ENCODE measurements at regions not wholly inside any gene's neighbourhood (a gene's known extent, or its start where the extent isn't known, plus 50 kb on each side); places are given as distances from the start of the nearest gene placed in this dataset.

GRCh38 chr14:22263961-22264360 lies 325.1 kb downstream of the DAD1 start:
- intact Hi-C loops (cut with micrococcal nuclease; ENCODE audit: unreplicated experiment) (no loop called here), in situ Hi-C loops (cut with MboI) (no loop called here)
- H3K27me3 ChIP-seq (replicated peaks in 1 of 2; ENCODE audit: control insufficient read depth in 2 of 2, insufficient read depth in 2 of 2, low read length in 1 of 2) = no peaks in the 10 kb centered on the region
- no peak overlapping the region for H3K4me2 ChIP-seq (ENCODE audit: control insufficient read depth, insufficient read depth)
- no peak overlapping the region for H3K9ac ChIP-seq (ENCODE audit: control insufficient read depth, insufficient read depth, low read length)
- BruUV-seq (replicated peaks) = no TSS peak
- no peaks in the 10 kb centered on the region for H3K36me3 ChIP-seq (ENCODE audit: control insufficient read depth in 2 of 2, insufficient read depth in 2 of 2, low read length in 1 of 2)
- no peak overlapping the region for H3K27ac ChIP-seq (ENCODE audit: control insufficient read depth, insufficient read depth)
- H3K4me3 ChIP-seq = no peak overlapping the region
- CTCF ChIA-PET = interaction anchor here (0.5 to 4.6 kb wide), 20 partner anchors 9 to 208 kb away, joined by 3 to 30 read pairs (median 4); no protein-coding TSS in a partner anchor
- H4K20me1 ChIP-seq (ENCODE audit: control insufficient read depth, insufficient read depth) = no peaks in the 10 kb centered on the region
- POLR2A ChIA-PET = interaction anchor here (1.1 kb wide), 1 partner anchor 17 kb away, joined by 3 read pairs; no protein-coding TSS in a partner anchor
- SMC1A ChIA-PET (ENCODE audit: uncharacterized antibody, unreplicated experiment) = interaction anchor here (0.5 to 2.4 kb wide), 15 partner anchors 12 to 121 kb away, joined by 3 to 7 read pairs (median 3); no protein-coding TSS in a partner anchor
- FAIRE-seq = no peak
- no peak for DNase-seq (ENCODE audit: low read depth, low spot score)
- TF ChIP-seq PAX5 (IDR thresholded peaks at IDR 0.05; ENCODE audit: borderline replicate concordance, low read depth, low read length) (no peak), PRDM15 (CRISPR knock-in tag; IDR thresholded peaks at IDR 0.05) (no peak), SPI1 (IDR thresholded peaks at IDR 0.05; ENCODE audit: borderline replicate concordance, insufficient read depth, low read depth, low read length) (no peak), JUNB (IDR thresholded peaks at IDR 0.05) (no peak), CHD4 (IDR thresholded peaks at IDR 0.05) (no peak), POLR2AphosphoS5 (IDR thresholded peaks at IDR 0.05; ENCODE audit: low read length) (no peak), RBBP5 (conservative IDR thresholded peaks at IDR 0.05) (no peak), MTA2 (IDR thresholded peaks at IDR 0.05; ENCODE audit: low read depth) (no peak), IKZF1 (conservative IDR thresholded peaks at IDR 0.05) (no peak), WRNIP1 (IDR thresholded peaks at IDR 0.05; ENCODE audit: borderline replicate concordance, low read depth, low read length) (no peak), CUX1 (IDR thresholded peaks at IDR 0.05; ENCODE audit: insufficient replicate concordance, low read depth, low read length) (no peak), MEF2A (IDR thresholded peaks at IDR 0.05; ENCODE audit: insufficient read depth, low read depth, low read length) (no peak), FOXM1 (IDR thresholded peaks at IDR 0.05; ENCODE audit: low read depth, low read length) (no peak), NFYB (IDR thresholded peaks at IDR 0.05; ENCODE audit: insufficient read depth, low read depth, low read length) (no peak), FOS (IDR thresholded peaks at IDR 0.05; ENCODE audit: borderline replicate concordance, extremely low read depth, insufficient read length) (no peak), ZBED1 (IDR thresholded peaks at IDR 0.05; ENCODE audit: borderline replicate concordance) (no peak)
- H3K4me1 ChIP-seq (ENCODE audit: control insufficient read depth, insufficient read depth, low read length) = no peaks in the 10 kb centered on the region; the same call in 1 of the 2 replicates
- no peaks in the 10 kb centered on the region for H3K79me2 ChIP-seq (ENCODE audit: control insufficient read depth, insufficient read depth, low read length)
- H2AFZ ChIP-seq (ENCODE audit: control insufficient read depth, low read depth, low read length) = no peak overlapping the region
- no peaks in the 10 kb centered on the region for H3K9me3 ChIP-seq (replicated peaks; ENCODE audit: control insufficient read depth, insufficient read depth, low read length)
- 0% methylated on average over 1 of the region's 1 CpG for WGBS (ENCODE audit: insufficient coverage, insufficient replicate concordance, low lambda C conversion rate, missing lambda C conversion rate)
- no peak for ATAC-seq
- RAD21 ChIA-PET (ENCODE audit: unreplicated experiment) = interaction anchor here (0.8 to 1.2 kb wide), 2 partner anchors 38 to 126 kb away, joined by 3 read pairs; no protein-coding TSS in a partner anchor
